Ecto neural progenitor cell (in vitro differentiated cells): ENCODE measurements at regions not wholly inside any gene's neighbourhood (a gene's known extent, or its start where the extent isn't known, plus 50 kb on each side); places are given as distances from the start of the nearest gene placed in this dataset.

Experiments used
- DNase-seq: peaks from one replicate; pipeline ENCODE4 v3.0.0-alpha.2; 2018; ENCODE audit warnings: low spot score

GRCh38 chr20:1712634-1713624 is 55.4 kb upstream of the SIRPG start:
- no peak for DNase-seq

GRCh38 chr20:1711826-1712601 is 54.4 kb upstream of the SIRPG start:
- no peak for DNase-seq

- no peak for DNase-seq
Observed at GRCh38 chr20:1711266-1711665, 53.7 kb upstream of the SIRPG start.

GRCh38 chr20:1710484-1710883 is 52.9 kb upstream of the SIRPG start:
- DNase-seq = no peak

- DNase-seq = no peak
Observed at GRCh38 chr20:1707588-1708449, 50.2 kb upstream of the SIRPG start.
